ENCODE measurements at regions not wholly inside any gene's neighbourhood (a gene's known extent, or its start where the extent isn't known, plus 50 kb on each side); places are given as distances from the start of the nearest gene placed in this dataset.

GRCh38 chr3:6746443-6746842, 114.5 kb upstream of the GRM7 start:
- TF ChIP-seq, protein P1, sequence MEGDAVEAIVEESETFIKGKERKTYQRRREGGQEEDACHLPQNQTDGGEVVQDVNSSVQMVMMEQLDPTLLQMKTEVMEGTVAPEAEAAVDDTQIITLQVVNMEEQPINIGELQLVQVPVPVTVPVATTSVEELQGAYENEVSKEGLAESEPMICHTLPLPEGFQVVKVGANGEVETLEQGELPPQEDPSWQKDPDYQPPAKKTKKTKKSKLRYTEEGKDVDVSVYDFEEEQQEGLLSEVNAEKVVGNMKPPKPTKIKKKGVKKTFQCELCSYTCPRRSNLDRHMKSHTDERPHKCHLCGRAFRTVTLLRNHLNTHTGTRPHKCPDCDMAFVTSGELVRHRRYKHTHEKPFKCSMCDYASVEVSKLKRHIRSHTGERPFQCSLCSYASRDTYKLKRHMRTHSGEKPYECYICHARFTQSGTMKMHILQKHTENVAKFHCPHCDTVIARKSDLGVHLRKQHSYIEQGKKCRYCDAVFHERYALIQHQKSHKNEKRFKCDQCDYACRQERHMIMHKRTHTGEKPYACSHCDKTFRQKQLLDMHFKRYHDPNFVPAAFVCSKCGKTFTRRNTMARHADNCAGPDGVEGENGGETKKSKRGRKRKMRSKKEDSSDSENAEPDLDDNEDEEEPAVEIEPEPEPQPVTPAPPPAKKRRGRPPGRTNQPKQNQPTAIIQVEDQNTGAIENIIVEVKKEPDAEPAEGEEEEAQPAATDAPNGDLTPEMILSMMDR (IDR thresholded peaks at IDR 0.05; ENCODE audit: insufficient read depth, low read depth, low read length), result no peak
- TF ChIP-seq EZH2 (IDR thresholded peaks at IDR 0.05; ENCODE audit: insufficient read depth, low read length), result no peak
